ENCODE measurements at regions not wholly inside any gene's neighbourhood (a gene's known extent, or its start where the extent isn't known, plus 50 kb on each side); places are given as distances from the start of the nearest gene placed in this dataset.

DNA sequence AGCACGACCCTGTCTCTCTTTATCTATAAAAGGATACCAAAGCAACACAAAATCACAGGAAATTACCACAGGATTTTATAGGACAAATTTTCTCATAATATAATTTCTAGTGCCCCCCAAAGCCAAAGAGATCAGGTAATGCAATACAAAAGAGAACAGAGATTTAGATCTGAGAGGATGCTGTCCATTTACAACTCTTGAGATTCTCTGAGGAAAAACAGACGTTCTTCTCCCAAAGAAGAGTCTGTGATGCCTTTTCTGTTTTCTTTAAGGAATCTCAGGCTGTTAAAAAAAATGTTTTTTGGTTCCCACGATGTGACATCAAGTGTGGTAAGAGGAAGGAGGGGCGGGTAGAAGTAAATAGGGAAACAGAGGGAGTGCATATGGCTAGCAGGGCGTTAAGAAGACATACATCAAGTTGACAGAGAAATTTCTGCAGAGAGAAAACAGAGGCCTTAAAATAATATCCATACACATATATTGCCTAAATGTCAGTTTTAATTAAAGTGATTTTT is 274.7 kb downstream of the YTHDC2 start:
- no peaks in the 10 kb centered on the region for H3K9me2 ChIP-seq (ENCODE audit: low read depth, low read length)
- H3K36me3 ChIP-seq (ENCODE audit: insufficient read depth, low read length): no peaks in the 10 kb centered on the region

DNA sequence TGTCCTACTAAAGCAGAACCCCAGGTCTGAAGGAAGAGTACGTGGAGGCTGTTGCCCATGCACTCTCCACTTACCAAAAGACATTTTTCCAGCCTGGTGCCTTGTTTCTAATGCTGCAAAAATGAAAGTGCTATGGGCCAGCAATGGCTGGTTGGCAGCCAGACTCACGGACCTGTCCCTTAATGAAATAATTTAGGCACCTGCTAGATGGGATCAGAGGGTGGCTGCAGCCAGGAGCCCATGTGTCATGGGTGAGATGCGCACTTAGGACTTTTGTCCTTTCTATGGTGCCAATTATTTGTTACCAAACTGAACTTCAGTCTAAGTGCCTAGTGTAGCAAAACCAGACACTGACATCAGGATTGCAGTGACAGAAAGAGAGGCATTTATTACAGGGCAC is 276.3 kb downstream of the YTHDC2 start:
- Histone ChIP-seq H3K9ac (ENCODE audit: low read length) (no peak overlapping the region), H3K9me3 (ENCODE audit: low read length) (no peaks in the 10 kb centered on the region), H3K27me3 (ENCODE audit: insufficient read depth, low read length) (no peaks in the 10 kb centered on the region), H3K36me3 (ENCODE audit: insufficient read depth, low read length) (no peaks in the 10 kb centered on the region), H3F3A (ENCODE audit: insufficient read depth, low read length) (no peaks in the 10 kb centered on the region), H3K9me2 (ENCODE audit: low read depth, low read length) (no peaks in the 10 kb centered on the region), H2AFZ (ENCODE audit: low read length) (no peak overlapping the region), H3K4me1 (ENCODE audit: insufficient read depth, low read length, severe bottlenecking) (no peaks in the 10 kb centered on the region), H3K4me3 (ENCODE audit: low read depth, low read length, poor library complexity, severe bottlenecking) (no peak overlapping the region), H3K79me2 (ENCODE audit: insufficient read depth, low read length) (no peaks in the 10 kb centered on the region), H4K20me1 (ENCODE audit: insufficient read depth, low read length) (no peaks in the 10 kb centered on the region), H3K27ac (ENCODE audit: low read depth, low read length, poor library complexity, severe bottlenecking) (no peak overlapping the region), H3K4me2 (ENCODE audit: low read length) (no peak overlapping the region)
- TF ChIP-seq, protein P1, sequence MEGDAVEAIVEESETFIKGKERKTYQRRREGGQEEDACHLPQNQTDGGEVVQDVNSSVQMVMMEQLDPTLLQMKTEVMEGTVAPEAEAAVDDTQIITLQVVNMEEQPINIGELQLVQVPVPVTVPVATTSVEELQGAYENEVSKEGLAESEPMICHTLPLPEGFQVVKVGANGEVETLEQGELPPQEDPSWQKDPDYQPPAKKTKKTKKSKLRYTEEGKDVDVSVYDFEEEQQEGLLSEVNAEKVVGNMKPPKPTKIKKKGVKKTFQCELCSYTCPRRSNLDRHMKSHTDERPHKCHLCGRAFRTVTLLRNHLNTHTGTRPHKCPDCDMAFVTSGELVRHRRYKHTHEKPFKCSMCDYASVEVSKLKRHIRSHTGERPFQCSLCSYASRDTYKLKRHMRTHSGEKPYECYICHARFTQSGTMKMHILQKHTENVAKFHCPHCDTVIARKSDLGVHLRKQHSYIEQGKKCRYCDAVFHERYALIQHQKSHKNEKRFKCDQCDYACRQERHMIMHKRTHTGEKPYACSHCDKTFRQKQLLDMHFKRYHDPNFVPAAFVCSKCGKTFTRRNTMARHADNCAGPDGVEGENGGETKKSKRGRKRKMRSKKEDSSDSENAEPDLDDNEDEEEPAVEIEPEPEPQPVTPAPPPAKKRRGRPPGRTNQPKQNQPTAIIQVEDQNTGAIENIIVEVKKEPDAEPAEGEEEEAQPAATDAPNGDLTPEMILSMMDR (IDR thresholded peaks at IDR 0.05; ENCODE audit: low read length): no peak
- no peak for TF ChIP-seq EZH2 (IDR thresholded peaks at IDR 0.05; ENCODE audit: borderline replicate concordance, low read length)

More for the DNA sequence above, 274.7 kb downstream of the YTHDC2 start:
- H4K20me1 ChIP-seq (ENCODE audit: insufficient read depth, low read length): no peaks in the 10 kb centered on the region
- H3K79me2 ChIP-seq (ENCODE audit: insufficient read depth, low read length): no peaks in the 10 kb centered on the region
- no peak overlapping the region for H3K27ac ChIP-seq (ENCODE audit: low read depth, low read length, poor library complexity, severe bottlenecking)
- H3K27me3 ChIP-seq (ENCODE audit: insufficient read depth, low read length): no peaks in the 10 kb centered on the region
- H2AFZ ChIP-seq (ENCODE audit: low read length): no peak overlapping the region
- no peaks in the 10 kb centered on the region for H3F3A ChIP-seq (ENCODE audit: insufficient read depth, low read length)
- H3K4me1 ChIP-seq (ENCODE audit: insufficient read depth, low read length, severe bottlenecking): no peaks in the 10 kb centered on the region
- H3K4me3 ChIP-seq (ENCODE audit: low read depth, low read length, poor library complexity, severe bottlenecking): no peak overlapping the region
- no peak overlapping the region for H3K9ac ChIP-seq (ENCODE audit: low read length)
- H3K4me2 ChIP-seq (ENCODE audit: low read length): no peak overlapping the region
- H3K9me3 ChIP-seq (ENCODE audit: low read length): no peaks in the 10 kb centered on the region
- no peak for TF ChIP-seq EZH2 (IDR thresholded peaks at IDR 0.05; ENCODE audit: borderline replicate concordance, low read length)
- TF ChIP-seq, protein P1 (IDR thresholded peaks at IDR 0.05; ENCODE audit: low read length): no peak

DNA sequence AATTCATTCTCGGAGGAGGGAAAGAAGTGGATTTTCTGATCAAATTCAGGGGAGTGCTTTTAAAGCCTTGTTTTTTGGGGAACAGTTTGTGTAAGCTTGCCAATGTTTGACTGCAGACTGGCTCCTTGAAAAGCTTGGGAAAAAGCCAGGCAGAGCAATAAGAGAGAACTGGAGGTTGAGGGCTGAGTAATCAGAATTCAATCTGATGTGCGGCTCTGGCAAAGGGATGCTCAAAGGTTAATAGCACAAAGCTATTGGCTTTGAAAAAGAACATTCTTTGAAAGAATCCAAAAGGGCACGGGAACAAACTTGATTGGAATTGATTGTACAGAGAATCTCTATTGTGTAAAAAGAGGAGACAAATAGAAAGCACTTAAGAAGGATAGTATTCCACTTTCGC is 279.3 kb downstream of the YTHDC2 start:
- Histone ChIP-seq H3K9me3 (ENCODE audit: low read length) (no peaks in the 10 kb centered on the region), H3K36me3 (ENCODE audit: insufficient read depth, low read length) (no peaks in the 10 kb centered on the region), H3K79me2 (ENCODE audit: insufficient read depth, low read length) (no peaks in the 10 kb centered on the region), H3K4me1 (ENCODE audit: insufficient read depth, low read length, severe bottlenecking) (no peaks in the 10 kb centered on the region), H3K4me3 (ENCODE audit: low read depth, low read length, poor library complexity, severe bottlenecking) (no peak overlapping the region), H2AFZ (ENCODE audit: low read length) (no peak overlapping the region), H3F3A (ENCODE audit: insufficient read depth, low read length) (no peaks in the 10 kb centered on the region), H3K27ac (ENCODE audit: low read depth, low read length, poor library complexity, severe bottlenecking) (no peak overlapping the region), H4K20me1 (ENCODE audit: insufficient read depth, low read length) (no peaks in the 10 kb centered on the region), H3K9ac (ENCODE audit: low read length) (no peak overlapping the region), H3K9me2 (ENCODE audit: low read depth, low read length) (no peaks in the 10 kb centered on the region), H3K27me3 (ENCODE audit: insufficient read depth, low read length) (no peaks in the 10 kb centered on the region), H3K4me2 (ENCODE audit: low read length) (no peak overlapping the region)
- no peak for TF ChIP-seq EZH2 (IDR thresholded peaks at IDR 0.05; ENCODE audit: borderline replicate concordance, low read length)
- TF ChIP-seq, protein P1 (IDR thresholded peaks at IDR 0.05; ENCODE audit: low read length): no peak
